ENCODE measurements at regions not wholly inside any gene's neighbourhood (a gene's known extent, or its start where the extent isn't known, plus 50 kb on each side); places are given as distances from the start of the nearest gene placed in this dataset.

DNA sequence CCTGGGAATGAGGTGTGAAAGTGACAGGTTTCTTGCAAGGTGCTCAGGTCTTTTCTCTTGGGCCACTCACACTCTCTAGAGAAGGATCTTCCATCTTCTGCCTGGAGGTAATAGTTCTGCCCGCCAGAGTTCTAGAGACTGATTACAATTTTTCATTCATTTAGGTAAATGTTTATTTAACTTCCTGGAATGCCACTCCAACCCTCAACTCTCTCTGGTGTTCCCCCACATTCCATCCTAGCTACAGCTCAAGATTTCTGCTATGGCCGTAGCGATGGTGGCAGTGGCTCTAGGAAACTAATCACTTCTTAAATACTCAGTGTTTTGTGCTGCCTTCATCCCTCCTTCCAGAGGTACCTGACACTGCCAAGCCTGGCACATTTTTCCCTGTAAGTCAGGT, 174.6 kb downstream of the WDR11 start:
- WGBS, 5 donors: 78 to 88% (median 83%) methylated on average over 3 of the region's 3 CpGs
- H3K36me3 ChIP-seq: no peaks in the 10 kb centered on the region
- no peak for DNase-seq
- H3K27me3 ChIP-seq (replicated peaks in 1 of 7): peaks cover 0 to 4% (median 0%) of the 10 kb centered on the region in 7 donors
- peaks cover 0 to 5% (median 0%) of the 10 kb centered on the region in 6 donors for H3K4me1 ChIP-seq
- peaks cover 0 to 3% (median 0%) of the 10 kb centered on the region in 8 donors for H3K9me3 ChIP-seq
- TF ChIP-seq POLR2A (IDR thresholded peaks at IDR 0.05) (no peak), CTCF (IDR thresholded peaks at IDR 0.05 in 8 of 11, conservative IDR thresholded peaks at IDR 0.05 in 3 of 11) (no peak), POLR2AphosphoS5 (IDR thresholded peaks at IDR 0.05) (no peak)
- no peak overlapping the region for H3K4me3 ChIP-seq
- intact Hi-C loops (cut with DNase I; ENCODE audit: low total_unique reads): no loop called here
- no peak overlapping the region for H3K27ac ChIP-seq

DNA sequence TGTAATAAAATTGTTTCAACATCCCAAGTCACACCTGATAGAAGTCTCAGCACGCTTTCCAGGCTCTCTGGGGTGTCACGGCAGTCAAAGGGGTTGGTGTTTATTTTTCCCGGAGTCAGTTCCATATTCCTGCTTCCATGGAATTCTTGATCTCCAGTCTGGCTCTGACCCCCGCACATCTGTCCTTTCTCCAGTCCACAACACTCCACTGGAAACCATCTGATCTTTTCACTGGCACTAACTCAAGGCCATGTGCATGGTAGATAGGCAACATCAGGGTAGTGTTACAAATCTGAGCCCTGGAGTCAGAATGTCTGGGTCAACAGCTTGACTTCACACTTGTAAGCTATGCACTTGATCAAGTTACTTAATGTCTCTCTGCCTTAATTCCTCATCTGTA, 176.2 kb downstream of the WDR11 start:
- Histone ChIP-seq H3K27me3 (replicated peaks in 1 of 7) (peaks cover 0 to 4% (median 0%) of the 10 kb centered on the region in 7 donors), H3K27ac (no peak overlapping the region), H3K36me3 (no peaks in the 10 kb centered on the region), H3K9me3 (no peaks in the 10 kb centered on the region), H3K4me1 (peaks cover 0 to 5% (median 0%) of the 10 kb centered on the region in 6 donors), H3K4me3 (no peak overlapping the region)
- no peak for DNase-seq
- 70 to 83% (median 75%) methylated on average over 4 of the region's 4 CpGs for WGBS, 5 donors
- TF ChIP-seq CTCF (IDR thresholded peaks at IDR 0.05 in 8 of 11, conservative IDR thresholded peaks at IDR 0.05 in 3 of 11): no peak
- TF ChIP-seq POLR2AphosphoS5 (IDR thresholded peaks at IDR 0.05): no peak
- TF ChIP-seq POLR2A (IDR thresholded peaks at IDR 0.05): no peak
- intact Hi-C loops (cut with DNase I; ENCODE audit: low total_unique reads): no loop called here

DNA sequence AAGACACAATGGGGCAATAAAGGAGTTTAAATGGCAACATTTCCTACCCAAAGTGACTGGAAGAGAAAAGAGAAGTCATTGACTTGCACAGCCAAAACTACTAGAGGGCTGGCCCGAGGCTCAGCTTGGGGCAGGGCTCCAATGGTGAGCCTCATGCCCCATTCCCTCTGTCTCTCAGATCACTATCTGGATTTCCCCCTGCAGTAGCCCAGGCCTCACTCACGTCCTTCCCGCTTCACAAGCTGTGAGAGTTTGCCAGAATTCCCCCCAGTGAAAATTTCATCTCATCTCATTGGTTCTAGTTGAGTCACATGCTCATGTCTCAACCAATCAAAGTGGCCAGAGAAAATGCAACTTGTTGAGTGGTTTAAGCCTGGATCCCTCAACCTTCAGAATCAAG, 181.3 kb downstream of the WDR11 start:
- H3K36me3 ChIP-seq: no peaks in the 10 kb centered on the region
- no peaks in the 10 kb centered on the region for H3K27me3 ChIP-seq (replicated peaks in 1 of 7)
- H3K4me1 ChIP-seq: no peaks in the 10 kb centered on the region
- peak overlapping the region in 3 of 8 donors; percentile 41 to 58 (median 48) for H3K27ac ChIP-seq
- no peak for TF ChIP-seq CTCF (IDR thresholded peaks at IDR 0.05 in 8 of 11, conservative IDR thresholded peaks at IDR 0.05 in 3 of 11)
- no peak for TF ChIP-seq POLR2A (IDR thresholded peaks at IDR 0.05)
- TF ChIP-seq POLR2AphosphoS5 (IDR thresholded peaks at IDR 0.05): no peak
- WGBS, 5 donors: 31 to 72% (median 54%) methylated on average over 3 of the region's 3 CpGs
- H3K4me3 ChIP-seq: no peak overlapping the region
- intact Hi-C loops (cut with DNase I; ENCODE audit: low total_unique reads): no loop called here
- DNase-seq: no peak
- no peaks in the 10 kb centered on the region for H3K9me3 ChIP-seq

DNA sequence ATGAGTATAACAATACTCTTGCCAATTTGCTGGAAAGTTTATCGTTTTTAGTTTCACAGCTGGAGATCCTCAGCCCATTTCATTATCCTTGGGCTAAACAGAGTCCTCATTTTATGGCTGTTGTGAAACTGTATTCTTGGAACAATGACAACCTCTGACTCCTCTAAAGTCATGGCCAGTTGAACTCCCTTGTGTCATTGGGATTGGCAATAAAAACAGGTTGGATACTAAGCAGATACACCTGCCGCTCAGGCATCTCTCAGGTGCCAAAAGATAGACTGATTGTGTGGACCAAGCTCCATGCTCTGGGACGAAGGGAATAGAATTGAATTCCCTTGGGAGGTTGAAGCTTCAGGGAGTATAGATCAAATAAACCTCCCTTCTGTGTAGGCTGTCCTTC, 182.2 kb downstream of the WDR11 start:
- no peak overlapping the region for H3K4me3 ChIP-seq
- no peaks in the 10 kb centered on the region for H3K27me3 ChIP-seq (replicated peaks in 1 of 7)
- no peaks in the 10 kb centered on the region for H3K4me1 ChIP-seq
- no peak overlapping the region for H3K27ac ChIP-seq
- no peak for TF ChIP-seq CTCF (IDR thresholded peaks at IDR 0.05 in 8 of 11, conservative IDR thresholded peaks at IDR 0.05 in 3 of 11)
- no peak for TF ChIP-seq POLR2AphosphoS5 (IDR thresholded peaks at IDR 0.05)
- TF ChIP-seq POLR2A (IDR thresholded peaks at IDR 0.05): no peak
- 64 to 83% (median 79%) methylated on average over 3 of the region's 3 CpGs for WGBS, 5 donors
- no peaks in the 10 kb centered on the region for H3K36me3 ChIP-seq
- intact Hi-C loops (cut with DNase I; ENCODE audit: low total_unique reads): no loop called here
- DNase-seq: no peak
- no peaks in the 10 kb centered on the region for H3K9me3 ChIP-seq
